DOHH2 (cell line): ENCODE measurements at regions not wholly inside any gene's neighbourhood (a gene's known extent, or its start where the extent isn't known, plus 50 kb on each side); places are given as distances from the start of the nearest gene placed in this dataset.

ENCODE experiments used
- CTCF ChIP-seq: fragments of 200-600 bp; sonication (generic); IDR thresholded peaks from one replicate; pipeline ENCODE4 v1.5.1; 2014; ENCODE audit warnings: antibody characterized with exemption, mild to moderate bottlenecking, low read depth, low read length; ENCODE audit not compliant: poor library complexity, severe bottlenecking
- EZH2phosphoT487 ChIP-seq: fragments of 200-600 bp; sonication (generic); IDR thresholded peaks from 2 replicates; pipeline ENCODE4 v1.6.1; 2017; ENCODE audit warnings: borderline replicate concordance, mild to moderate bottlenecking, antibody characterized with exemption, low read length, moderate library complexity, mixed read lengths

- TF ChIP-seq CTCF, result no peak
- TF ChIP-seq EZH2phosphoT487, result no peak
Measured at GRCh38 chr5:174239718-174240117, 194.2 kb downstream of the NSG2 start.
